ENCODE measurements at regions not wholly inside any gene's neighbourhood (a gene's known extent, or its start where the extent isn't known, plus 50 kb on each side); places are given as distances from the start of the nearest gene placed in this dataset.
"Not testable (repeated sequence)": the region's sequence is repeated elsewhere in the genome, so short reads cannot be mapped to it uniquely, and the experiment has no call there.

- DNase-seq, result no peak
- intact Hi-C loops (cut with micrococcal nuclease), result no loop called here
- ATAC-seq, result no peak
These were observed 173.7 kb upstream of the FIGN start for GRCh38 chr2:163909411-163910080.

DNA sequence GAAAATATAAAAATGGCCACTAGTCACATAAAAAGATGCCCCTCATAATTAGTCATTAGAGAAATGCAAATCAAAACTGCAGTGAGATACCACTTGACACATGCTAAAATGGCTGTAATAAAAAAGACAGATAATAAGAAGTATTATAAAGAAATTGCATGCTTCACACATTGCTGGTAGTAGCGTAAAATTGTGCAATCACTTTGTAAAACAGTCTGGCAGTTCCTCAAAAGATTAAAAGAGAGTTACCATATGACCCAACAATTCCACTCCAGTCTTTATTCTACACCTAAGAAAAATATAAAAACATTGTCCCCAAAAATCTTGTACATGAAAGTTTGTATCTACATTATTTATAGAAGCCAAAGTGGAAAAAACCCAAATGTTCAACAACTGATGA is 170.6 kb upstream of the FIGN start:
- DNase-seq (no peak), ATAC-seq (no peak)
- intact Hi-C loops (cut with micrococcal nuclease), result no loop called here

DNA sequence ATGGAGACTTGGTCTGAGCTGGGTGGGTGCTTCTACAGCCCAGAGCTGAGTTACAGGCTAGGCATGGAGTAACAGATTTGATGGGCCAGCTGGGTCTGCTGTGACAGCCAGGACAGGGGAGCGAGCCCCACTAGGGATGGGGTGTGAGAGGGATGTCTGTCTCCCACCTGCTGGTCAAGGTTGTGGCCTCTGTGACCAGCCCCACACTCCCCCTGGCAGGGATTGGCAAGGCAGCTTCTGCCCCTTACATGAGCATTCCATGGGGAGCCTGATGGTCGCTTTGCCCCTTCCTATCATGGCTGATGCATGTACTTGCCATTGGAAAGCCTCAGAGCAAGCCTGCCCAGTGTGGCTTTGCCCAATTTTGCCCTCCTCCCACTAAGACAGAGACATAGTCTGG is 162.0 kb upstream of the FIGN start:
- intact Hi-C loops (cut with micrococcal nuclease), result no loop called here
- DNase-seq (no peak), ATAC-seq (no peak)

- DNase-seq; ATAC-seq; intact Hi-C loops (cut with micrococcal nuclease): not testable (repeated sequence)
These were observed 157.6 kb upstream of the FIGN start for GRCh38 chr2:163893444-163893843.

DNA sequence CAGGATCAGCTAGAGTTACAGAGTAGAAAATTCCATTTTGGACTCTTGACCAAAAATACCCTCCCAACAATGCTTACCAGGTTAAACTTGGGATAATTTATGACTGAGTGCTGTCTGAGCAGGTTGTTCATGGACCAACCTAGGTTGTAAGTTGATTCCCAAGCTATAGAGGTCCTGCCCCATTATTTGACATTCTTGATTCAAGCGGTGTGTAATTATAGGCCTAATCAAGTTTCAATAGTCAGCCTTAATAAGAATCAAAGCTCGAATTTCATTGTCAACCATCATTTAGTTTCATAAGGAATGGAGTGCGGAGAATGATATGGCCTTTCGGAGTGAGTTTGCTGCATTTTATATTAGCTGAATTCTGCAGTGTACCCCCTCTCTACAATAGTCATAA is 152.8 kb upstream of the FIGN start:
- DNase-seq (no peak), ATAC-seq (no peak)
- intact Hi-C loops (cut with micrococcal nuclease), result no loop called here

DNA sequence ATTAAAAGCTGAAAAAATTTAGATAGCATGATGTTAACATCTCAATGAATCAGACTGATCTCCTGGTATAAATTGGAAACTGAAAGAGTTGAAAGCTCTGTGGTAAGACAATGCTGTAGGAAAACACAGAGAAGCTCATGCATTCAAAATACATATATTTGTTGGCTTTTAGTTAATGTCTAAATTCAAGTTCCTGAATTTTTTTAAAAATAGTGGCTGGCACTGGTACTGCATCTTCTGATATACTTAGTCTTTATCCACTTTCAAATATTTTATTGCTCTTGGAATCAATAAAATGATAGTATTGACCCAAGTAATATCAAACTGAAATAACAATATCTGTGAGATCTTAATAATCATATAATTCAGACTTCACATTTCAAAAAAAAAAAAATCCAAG is 151.4 kb upstream of the FIGN start:
- ATAC-seq, result no peak
- DNase-seq, result no peak
- intact Hi-C loops (cut with micrococcal nuclease), result no loop called here

DNA sequence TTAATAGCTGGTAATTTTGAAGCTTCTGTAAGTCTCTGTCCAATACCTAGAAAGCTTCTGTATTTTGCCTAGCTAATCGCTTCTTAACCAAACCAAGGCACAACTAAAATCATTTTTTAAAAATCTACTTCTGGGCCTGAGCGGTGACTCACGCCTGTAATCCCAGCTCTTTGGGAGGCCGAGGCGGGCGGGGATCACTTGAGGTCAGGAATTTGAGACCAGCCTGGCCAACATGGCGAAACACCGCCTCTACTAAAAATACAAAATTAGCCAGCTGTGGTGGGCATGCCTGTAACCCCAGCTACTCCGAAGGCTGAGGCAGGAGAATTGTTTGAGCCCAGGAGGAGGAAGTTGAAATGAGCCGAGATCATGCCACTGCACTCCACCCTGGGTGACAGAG is 148.6 kb upstream of the FIGN start:
- intact Hi-C loops (cut with micrococcal nuclease), result no loop called here
- no peak for ATAC-seq
- DNase-seq, result no peak

DNA sequence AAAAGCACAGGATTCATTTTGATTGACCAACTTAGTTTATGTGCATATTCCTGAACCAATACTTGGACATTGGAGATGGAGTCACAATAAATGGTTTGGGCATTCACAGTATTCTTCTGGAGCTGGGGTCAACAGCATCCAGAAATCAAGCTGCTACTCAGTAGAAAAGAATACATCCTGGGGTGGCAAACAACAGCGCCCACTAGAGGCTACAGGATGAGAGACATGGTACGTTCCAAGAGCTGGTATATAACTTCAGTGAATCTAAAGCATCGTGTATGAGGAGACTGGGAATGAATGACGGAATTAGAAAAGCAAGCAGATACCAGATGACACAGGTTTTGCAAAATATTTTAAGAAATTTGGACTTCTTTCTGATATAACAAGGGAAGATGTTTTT is 142.9 kb upstream of the FIGN start:
- no peak for DNase-seq
- ATAC-seq, result no peak
- intact Hi-C loops (cut with micrococcal nuclease), result no loop called here

GRCh38 chr2:163877316-163877715 is 141.5 kb upstream of the FIGN start:
- intact Hi-C loops (cut with micrococcal nuclease), result no loop called here
- ATAC-seq, result peak; percentile 29
- no peak for DNase-seq

DNA sequence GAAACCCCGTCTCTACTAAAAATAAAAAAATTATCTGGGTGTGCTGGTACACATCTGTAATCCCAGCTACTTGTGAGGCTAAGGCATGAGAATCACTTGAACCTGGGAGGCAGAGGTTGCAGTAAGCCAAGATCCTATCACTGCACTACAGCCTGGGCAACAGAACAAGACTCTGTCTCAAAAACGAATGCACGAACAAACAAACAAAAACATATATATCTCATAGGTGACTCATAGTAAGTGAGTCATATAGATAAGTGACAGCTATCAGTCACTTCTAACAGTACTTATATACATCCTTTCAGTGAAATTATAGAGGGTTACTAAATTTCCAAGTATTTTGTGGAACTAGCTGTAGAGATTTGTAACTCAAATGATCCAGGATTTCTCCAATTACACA is 127.3 kb upstream of the FIGN start:
- DNase-seq, result no peak
- intact Hi-C loops (cut with micrococcal nuclease), result no loop called here

DNA sequence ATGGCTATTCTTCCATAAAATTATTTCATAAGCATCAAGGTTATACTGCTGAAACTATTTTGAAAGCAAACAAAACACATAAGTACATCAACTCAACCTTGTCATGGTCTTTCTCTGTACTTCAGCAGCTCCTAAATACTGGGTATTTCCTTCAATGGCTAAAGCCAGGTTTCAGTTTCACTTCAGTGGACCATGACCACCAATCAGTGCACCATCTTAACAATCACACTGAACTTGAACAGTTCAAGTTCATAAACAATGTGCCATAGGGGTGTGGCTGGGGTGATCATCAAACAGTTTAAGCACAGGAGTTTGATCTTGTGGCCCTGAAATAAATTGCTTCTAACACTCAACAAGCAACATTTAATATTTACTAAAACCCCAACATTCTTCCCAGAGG is 124.1 kb upstream of the FIGN start:
- DNase-seq (no peak), ATAC-seq (no peak)
- intact Hi-C loops (cut with micrococcal nuclease), result no loop called here

More for the DNA sequence above, 127.3 kb upstream of the FIGN start:
- ATAC-seq, result no peak

DNA sequence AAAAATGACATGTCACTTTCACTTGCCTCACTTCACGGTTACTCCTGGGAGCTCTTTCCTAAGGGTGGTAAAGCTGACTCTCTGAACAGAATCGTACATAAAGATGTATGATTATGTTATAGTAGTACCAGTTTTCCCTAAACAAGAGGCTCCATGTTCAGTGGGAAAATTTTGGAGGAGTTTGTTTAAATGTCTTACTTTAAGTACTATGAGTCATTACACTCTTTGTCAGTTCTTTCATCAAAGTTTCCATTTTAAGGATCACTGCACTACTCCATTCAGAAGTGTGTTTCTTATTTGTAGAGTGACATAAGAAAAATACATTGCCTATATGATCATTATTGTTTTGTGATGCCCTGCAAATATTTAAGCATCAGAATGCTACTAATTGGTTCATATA is 121.1 kb upstream of the FIGN start:
- intact Hi-C loops (cut with micrococcal nuclease), result no loop called here
- DNase-seq (no peak), ATAC-seq (no peak)

- ATAC-seq, result no peak
- DNase-seq, result no peak
- intact Hi-C loops (cut with micrococcal nuclease), result no loop called here
These were observed 116.8 kb upstream of the FIGN start for GRCh38 chr2:163852616-163853015.

- intact Hi-C loops (cut with micrococcal nuclease), result no loop called here
- ATAC-seq (no peak), DNase-seq (no peak)
These were observed 114.1 kb upstream of the FIGN start for GRCh38 chr2:163849756-163850435.

GRCh38 chr2:163838890-163839289 is 103.1 kb upstream of the FIGN start:
- ATAC-seq (no peak), DNase-seq (no peak)
- intact Hi-C loops (cut with micrococcal nuclease), result no loop called here

DNA sequence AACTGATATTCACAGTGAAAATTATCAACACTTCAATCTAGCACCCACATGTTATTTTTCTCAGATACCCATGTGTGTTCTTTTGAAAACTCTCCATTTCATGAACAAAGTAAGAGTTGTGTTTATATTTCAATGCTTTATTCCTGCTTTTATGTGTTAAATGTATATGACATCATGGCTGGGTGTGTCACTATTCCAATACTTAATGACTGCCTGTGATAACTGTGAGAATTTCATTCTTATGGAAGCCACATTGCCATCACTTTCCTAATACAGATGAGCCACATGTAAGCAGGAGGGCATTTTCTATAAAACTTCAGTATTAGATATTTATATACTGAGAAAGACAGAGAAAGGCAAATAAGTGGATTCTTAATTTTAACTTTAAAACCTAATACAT is 100.4 kb upstream of the FIGN start:
- intact Hi-C loops (cut with micrococcal nuclease), result no loop called here
- ATAC-seq (no peak), DNase-seq (no peak)

DNA sequence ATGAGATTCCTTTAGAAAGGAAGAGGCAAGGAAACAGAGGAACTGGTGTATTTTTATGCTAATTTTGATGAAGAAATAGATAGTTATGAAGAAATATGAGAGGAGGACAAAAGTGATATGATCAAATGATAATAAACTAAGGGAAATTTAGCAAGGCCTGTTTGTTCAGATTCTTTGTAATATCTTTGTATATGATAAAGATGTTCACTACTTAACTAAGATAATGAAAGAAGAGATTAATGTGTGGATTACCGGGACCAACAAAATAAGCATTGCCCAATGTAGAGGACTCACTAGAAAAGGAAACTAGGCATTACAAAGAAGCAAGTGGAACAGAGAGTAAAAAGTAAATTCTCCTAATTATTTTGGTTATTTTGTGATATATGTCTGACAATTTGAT is 99.0 kb upstream of the FIGN start:
- DNase-seq (no peak), ATAC-seq (no peak)
- intact Hi-C loops (cut with micrococcal nuclease), result no loop called here

DNA sequence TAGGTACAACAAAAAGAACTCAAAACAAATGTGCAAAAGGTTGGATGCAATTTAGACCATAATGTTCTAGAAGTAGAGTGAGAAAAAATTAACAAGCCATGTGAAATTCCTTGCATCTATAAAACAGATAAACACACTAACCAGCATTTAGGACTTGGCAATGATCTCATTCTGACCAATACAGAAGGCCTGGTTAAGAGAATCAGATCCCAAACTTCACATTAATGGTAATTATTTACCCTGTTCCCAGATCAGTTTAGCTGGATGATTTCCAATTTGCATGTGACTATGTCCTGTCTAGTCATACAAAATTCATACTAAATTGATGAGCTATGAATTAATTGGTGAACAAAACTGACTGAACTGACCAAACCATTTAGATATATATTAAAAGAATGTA is 98.4 kb upstream of the FIGN start:
- ATAC-seq (no peak), DNase-seq (no peak)
- intact Hi-C loops (cut with micrococcal nuclease), result no loop called here

GRCh38 chr2:163828771-163829170 is 93.0 kb upstream of the FIGN start:
- DNase-seq (no peak), ATAC-seq (no peak)
- intact Hi-C loops (cut with micrococcal nuclease), result no loop called here

DNA sequence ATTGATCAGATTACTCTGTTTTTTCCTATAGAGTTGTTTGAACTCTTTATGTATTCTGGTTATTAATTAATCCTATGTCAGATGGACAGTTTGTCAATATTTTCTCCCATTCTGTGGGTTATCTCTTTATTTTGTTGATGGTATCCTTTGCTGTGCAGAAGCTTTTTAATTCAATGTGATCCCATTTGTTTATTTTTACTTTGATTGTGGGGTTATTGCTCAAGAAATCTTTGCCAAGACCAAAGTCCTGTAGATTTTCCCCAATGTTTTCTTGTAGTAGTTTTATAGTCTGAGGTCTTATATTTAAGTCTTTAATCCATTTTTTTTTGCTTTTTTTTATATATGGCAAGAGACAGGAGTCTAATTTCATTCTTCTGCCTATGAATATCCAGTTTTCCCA is 86.2 kb upstream of the FIGN start:
- ATAC-seq, result no peak
- intact Hi-C loops (cut with micrococcal nuclease), result no loop called here
- no peak for DNase-seq

DNA sequence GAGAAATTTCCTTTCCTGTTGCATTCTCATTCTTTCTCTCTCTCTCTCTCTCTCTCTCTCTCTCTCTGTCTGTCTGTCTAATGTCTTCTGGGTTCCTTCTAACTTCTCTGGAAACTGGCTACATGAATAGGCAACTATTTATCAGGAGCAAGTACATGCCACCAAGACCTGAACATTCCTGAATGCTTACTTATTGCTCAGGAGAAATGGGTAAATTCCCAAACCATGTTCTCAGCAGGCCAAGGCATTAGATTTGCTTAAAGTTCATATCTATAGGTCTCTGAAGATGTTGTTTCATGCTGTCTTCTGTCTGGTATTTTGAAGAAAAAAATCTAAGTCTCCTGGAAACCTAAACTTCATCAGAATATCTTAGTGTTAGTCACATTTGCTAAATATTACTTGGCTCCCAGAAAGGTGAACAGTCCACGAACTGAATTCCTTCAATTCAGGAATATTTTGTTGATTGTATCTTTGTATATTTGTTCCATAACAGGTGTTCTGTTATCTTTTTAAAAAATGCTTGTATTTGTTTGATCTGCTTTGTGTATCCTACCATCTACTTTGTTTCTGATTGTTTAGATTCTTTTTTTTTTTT is 77.2 kb upstream of the FIGN start:
- no peak for ATAC-seq
- intact Hi-C loops (cut with micrococcal nuclease), result no loop called here

More for the DNA sequence above, 77.2 kb upstream of the FIGN start:
- DNase-seq, result no peak
